ENCODE measurements at regions not wholly inside any gene's neighbourhood (a gene's known extent, or its start where the extent isn't known, plus 50 kb on each side); places are given as distances from the start of the nearest gene placed in this dataset.
"Not testable (repeated sequence)": the region's sequence is repeated elsewhere in the genome, so short reads cannot be mapped to it uniquely, and the experiment has no call there.

- no peak for DNase-seq (ENCODE audit: extremely low spot score)
- Histone ChIP-seq H3K4me3 (ENCODE audit: low read depth, low read length) (no peak overlapping the region), H3K36me3 (ENCODE audit: insufficient read depth) (no peaks in the 10 kb centered on the region), H3K27ac (ENCODE audit: low read depth) (no peak overlapping the region), H3K4me1 (ENCODE audit: insufficient read depth) (no peaks in the 10 kb centered on the region)
- WGBS: 83% methylated on average over 3 of the region's 3 CpGs
These were observed 465.3 kb downstream of the EIPR1 start for GRCh38 chr2:2912293-2912692.

GRCh38 chr2:2910259-2910658 lies 467.4 kb downstream of the EIPR1 start:
- Histone ChIP-seq H3K27ac (ENCODE audit: low read depth) (no peak overlapping the region), H3K36me3 (ENCODE audit: insufficient read depth) (no peaks in the 10 kb centered on the region), H3K4me3 (ENCODE audit: low read depth, low read length) (no peak overlapping the region), H3K4me1 (ENCODE audit: insufficient read depth) (no peaks in the 10 kb centered on the region)
- no peak for DNase-seq (ENCODE audit: extremely low spot score)
- 91% methylated on average over 7 of the region's 7 CpGs for WGBS

GRCh38 chr2:2909086-2910035 lies 468.3 kb downstream of the EIPR1 start:
- no peak for DNase-seq (ENCODE audit: extremely low spot score)
- no peaks in the 10 kb centered on the region for H3K4me1 ChIP-seq (ENCODE audit: insufficient read depth)
- H3K4me3 ChIP-seq (ENCODE audit: low read depth, low read length): no peak overlapping the region
- no peaks in the 10 kb centered on the region for H3K36me3 ChIP-seq (ENCODE audit: insufficient read depth)
- H3K27ac ChIP-seq (ENCODE audit: low read depth): no peak overlapping the region
- 76% methylated on average over 23 of the region's 23 CpGs for WGBS

GRCh38 chr2:2906091-2906490 lies 471.5 kb downstream of the EIPR1 start:
- Histone ChIP-seq H3K36me3 (ENCODE audit: insufficient read depth) (no peaks in the 10 kb centered on the region), H3K4me1 (ENCODE audit: insufficient read depth) (no peaks in the 10 kb centered on the region), H3K4me3 (ENCODE audit: low read depth, low read length) (no peak overlapping the region), H3K27ac (ENCODE audit: low read depth) (no peak overlapping the region)
- no peak for DNase-seq (ENCODE audit: extremely low spot score)
- WGBS: 84% methylated on average over 7 of the region's 7 CpGs

- 81% methylated on average over 15 of the region's 16 CpGs for WGBS
- no peak for DNase-seq (ENCODE audit: extremely low spot score)
- H3K36me3 ChIP-seq (ENCODE audit: insufficient read depth): no peaks in the 10 kb centered on the region
These were observed 472.8 kb downstream of the EIPR1 start for GRCh38 chr2:2904721-2905350.

GRCh38 chr2:2902547-2903281 lies 474.9 kb downstream of the EIPR1 start:
- 71% methylated on average over 8 of the region's 8 CpGs for WGBS
- Histone ChIP-seq H3K36me3 (ENCODE audit: insufficient read depth) (no peaks in the 10 kb centered on the region), H3K27ac (ENCODE audit: low read depth) (no peak overlapping the region), H3K4me3 (ENCODE audit: low read depth, low read length) (no peak overlapping the region), H3K4me1 (ENCODE audit: insufficient read depth) (no peaks in the 10 kb centered on the region)
- no peak for DNase-seq (ENCODE audit: extremely low spot score)

More at GRCh38 chr2:2904721-2905350, 472.8 kb downstream of the EIPR1 start:
- Histone ChIP-seq H3K4me3 (ENCODE audit: low read depth, low read length) (no peak overlapping the region), H3K4me1 (ENCODE audit: insufficient read depth) (no peaks in the 10 kb centered on the region), H3K27ac (ENCODE audit: low read depth) (no peak overlapping the region)

GRCh38 chr2:2901384-2902345 lies 476.0 kb downstream of the EIPR1 start:
- WGBS: 55% methylated on average over 13 of the region's 13 CpGs
- no peaks in the 10 kb centered on the region for H3K36me3 ChIP-seq (ENCODE audit: insufficient read depth)
- H3K4me3 ChIP-seq (ENCODE audit: low read depth, low read length): no peak overlapping the region
- no peak overlapping the region for H3K27ac ChIP-seq (ENCODE audit: low read depth)
- no peak for DNase-seq (ENCODE audit: extremely low spot score)
- H3K4me1 ChIP-seq (ENCODE audit: insufficient read depth): no peaks in the 10 kb centered on the region

GRCh38 chr2:2899826-2900225 lies 477.8 kb downstream of the EIPR1 start:
- Histone ChIP-seq H3K36me3 (ENCODE audit: insufficient read depth) (no peaks in the 10 kb centered on the region), H3K4me3 (ENCODE audit: low read depth, low read length) (no peak overlapping the region), H3K27ac (ENCODE audit: low read depth) (no peak overlapping the region), H3K4me1 (ENCODE audit: insufficient read depth) (no peaks in the 10 kb centered on the region)
- WGBS: 36% methylated on average over 4 of the region's 4 CpGs
- DNase-seq (ENCODE audit: extremely low spot score): no peak

- H3K4me3 ChIP-seq (ENCODE audit: low read depth, low read length): no peak overlapping the region
- no peak overlapping the region for H3K27ac ChIP-seq (ENCODE audit: low read depth)
- DNase-seq (ENCODE audit: extremely low spot score): no peak
- H3K36me3 ChIP-seq (ENCODE audit: insufficient read depth): no peaks in the 10 kb centered on the region
- WGBS: 79% methylated on average over 2 of the region's 2 CpGs
- H3K4me1 ChIP-seq (ENCODE audit: insufficient read depth): no peaks in the 10 kb centered on the region
These were observed 478.9 kb downstream of the EIPR1 start for GRCh38 chr2:2898744-2899143.

- H3K4me3 ChIP-seq (ENCODE audit: low read depth, low read length): no peak overlapping the region
- H3K4me1 ChIP-seq (ENCODE audit: insufficient read depth): no peaks in the 10 kb centered on the region
- DNase-seq (ENCODE audit: extremely low spot score): no peak
- no peaks in the 10 kb centered on the region for H3K36me3 ChIP-seq (ENCODE audit: insufficient read depth)
- WGBS: 88% methylated on average over 7 of the region's 7 CpGs
- no peak overlapping the region for H3K27ac ChIP-seq (ENCODE audit: low read depth)
These were observed 481.0 kb downstream of the EIPR1 start for GRCh38 chr2:2896643-2897042.

GRCh38 chr2:2896011-2896410 lies 481.6 kb downstream of the EIPR1 start:
- H3K27ac ChIP-seq (ENCODE audit: low read depth): no peak overlapping the region
- H3K4me3 ChIP-seq (ENCODE audit: low read depth, low read length): no peak overlapping the region
- 70% methylated on average over 5 of the region's 5 CpGs for WGBS
- no peaks in the 10 kb centered on the region for H3K36me3 ChIP-seq (ENCODE audit: insufficient read depth)
- no peak for DNase-seq (ENCODE audit: extremely low spot score)
- no peaks in the 10 kb centered on the region for H3K4me1 ChIP-seq (ENCODE audit: insufficient read depth)

- H3K4me3 ChIP-seq (ENCODE audit: low read depth, low read length); DNase-seq (ENCODE audit: extremely low spot score); H3K36me3 ChIP-seq (ENCODE audit: insufficient read depth); H3K4me1 ChIP-seq (ENCODE audit: insufficient read depth); H3K27ac ChIP-seq (ENCODE audit: low read depth): not testable (repeated sequence)
- 88% methylated on average over 19 of the region's 19 CpGs for WGBS
These were observed 483.6 kb downstream of the EIPR1 start for GRCh38 chr2:2894011-2894410.

GRCh38 chr2:2892892-2893291 lies 484.7 kb downstream of the EIPR1 start:
- Histone ChIP-seq H3K27ac (ENCODE audit: low read depth) (no peak overlapping the region), H3K4me1 (ENCODE audit: insufficient read depth) (no peaks in the 10 kb centered on the region), H3K36me3 (ENCODE audit: insufficient read depth) (no peaks in the 10 kb centered on the region), H3K4me3 (ENCODE audit: low read depth, low read length) (no peak overlapping the region)
- DNase-seq (ENCODE audit: extremely low spot score): no peak
- WGBS: 91% methylated on average over 7 of the region's 7 CpGs
